Left cardiac atrium (tissue), 4 donors: ENCODE measurements at regions not wholly inside any gene's neighbourhood (a gene's known extent, or its start where the extent isn't known, plus 50 kb on each side); places are given as distances from the start of the nearest gene placed in this dataset.

Source experiments
- ATAC-seq, 2 donors: fragments of 200-7000 bp; cut with Tn5 transposase; one replicate each; pipeline ENCODE4 v1.9.1; 2020; ENCODE audit warnings: mild to moderate bottlenecking in 2 of 2, moderate library complexity in 2 of 2
- DNase-seq: peaks from one replicate; pipeline ENCODE4 v3.0.0-alpha.2; 2020
- intact Hi-C, 2 donors: fragments of 100-400 bp; cut with DNase I; formaldehyde crosslinking; loops; one replicate each; pipeline versions ENCODE4 v1.14.1 to v1.15.1; 2022 to 2023
- donor health status: DM: no; HTN: yes; CAD: no.
- donor health status: DM: no; HTN: yes; CAD: no; lungs with severe emphysema.
- donor health status: DM: yes; HTN: yes; CAD: no.
- donor health status: Dilated cardiomyopathy.

- ATAC-seq, result no peak
- no peak for DNase-seq
- intact Hi-C loops, result no loop called here
Observed at GRCh38 chr2:19548116-19548515, 189.7 kb upstream of the OSR1 start.

DNA sequence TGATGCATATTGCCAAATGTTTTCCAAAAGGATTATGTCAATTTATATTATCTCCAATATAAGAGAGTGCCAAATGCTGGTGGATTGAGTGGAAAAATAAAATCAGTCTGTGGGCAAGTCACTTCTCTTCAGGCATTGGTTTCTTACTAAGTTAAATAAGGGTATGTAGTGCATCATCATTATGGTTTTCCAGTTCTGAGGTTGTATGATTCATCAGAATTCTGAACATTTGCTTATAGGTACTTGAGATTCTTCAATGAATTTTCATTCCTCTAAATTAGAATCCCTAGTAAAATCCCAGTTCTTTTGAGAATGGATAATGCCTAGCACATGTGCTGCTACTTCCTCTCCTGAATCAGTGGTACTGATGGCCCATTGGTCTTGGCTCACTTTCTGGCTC is 188.9 kb upstream of the OSR1 start:
- intact Hi-C loops, result no loop called here

GRCh38 chr2:19545507-19545906 is 187.1 kb upstream of the OSR1 start:
- DNase-seq (no peak), ATAC-seq (no peak)
- intact Hi-C loops, result no loop called here

More for the DNA sequence above, 188.9 kb upstream of the OSR1 start:
- DNase-seq (no peak), ATAC-seq (no peak)

GRCh38 chr2:19543663-19544383 is 185.4 kb upstream of the OSR1 start:
- ATAC-seq (no peak), DNase-seq (no peak)
- intact Hi-C loops, result no loop called here

- intact Hi-C loops, result no loop called here
- DNase-seq (no peak), ATAC-seq (no peak)
Observed at GRCh38 chr2:19542796-19543662, 184.6 kb upstream of the OSR1 start.

- DNase-seq (no peak), ATAC-seq (no peak)
- intact Hi-C loops, result no loop called here
Observed at GRCh38 chr2:19541884-19542283, 183.5 kb upstream of the OSR1 start.

GRCh38 chr2:19540739-19541525 is 182.5 kb upstream of the OSR1 start:
- DNase-seq, result no peak
- no peak for ATAC-seq
- intact Hi-C loops, result no loop called here

GRCh38 chr2:19538411-19538963 is 180.1 kb upstream of the OSR1 start:
- peak; percentile 74 to 97 for ATAC-seq
- intact Hi-C loops, result no loop called here
- peak; percentile 29 for DNase-seq

DNA sequence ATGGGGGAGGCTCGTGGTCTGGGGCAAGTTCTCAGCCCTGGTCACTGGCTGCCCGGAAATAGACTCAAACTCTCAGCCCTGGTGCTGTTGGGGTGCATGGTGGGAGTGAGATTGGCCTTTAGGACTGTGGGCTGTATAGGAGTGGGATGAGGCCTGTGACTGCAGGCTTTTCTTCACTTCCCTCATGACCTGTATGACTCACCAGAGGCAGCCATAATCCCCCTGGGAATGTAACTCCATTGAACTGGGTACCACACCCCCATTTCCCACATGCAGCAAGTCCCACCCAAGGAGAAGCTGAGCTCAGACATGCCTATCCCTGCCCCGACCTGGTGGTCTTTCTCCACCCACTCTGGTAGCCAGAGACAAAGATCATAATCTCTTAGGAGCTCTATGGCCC is 177.7 kb upstream of the OSR1 start:
- intact Hi-C loops, result no loop called here
- ATAC-seq, result no peak
- no peak for DNase-seq

DNA sequence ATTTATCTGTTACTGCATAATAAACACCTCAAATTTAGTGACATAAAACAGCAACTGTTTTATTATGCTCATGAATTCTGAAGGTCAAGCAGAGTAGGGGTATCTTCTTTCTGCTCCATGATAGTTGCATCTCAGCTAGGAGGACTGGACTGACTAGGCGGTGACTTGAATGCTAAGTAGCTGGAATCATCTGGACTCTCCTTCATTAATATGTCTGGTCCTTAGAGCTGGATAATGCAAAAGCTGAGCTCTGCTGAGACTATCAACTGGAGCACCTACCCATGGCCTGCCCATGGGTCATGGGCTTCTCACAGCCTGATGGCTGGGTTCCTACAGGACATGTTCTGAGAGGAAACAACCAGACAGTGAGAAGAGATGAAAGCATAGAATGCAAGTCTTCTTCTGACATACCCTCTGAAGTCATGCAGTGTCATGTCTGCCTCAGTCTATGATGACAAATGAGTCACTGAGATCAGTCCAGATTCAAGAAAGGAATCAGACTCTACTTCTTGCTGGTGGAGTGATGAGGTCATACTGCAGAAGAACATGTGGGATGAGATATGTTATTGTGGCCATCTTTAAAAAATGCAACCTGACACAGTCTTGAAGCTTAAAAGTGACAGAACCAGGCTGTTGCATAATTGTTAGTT is 174.2 kb upstream of the OSR1 start:
- intact Hi-C loops, result no loop called here
- no peak for DNase-seq
- no peak for ATAC-seq

DNA sequence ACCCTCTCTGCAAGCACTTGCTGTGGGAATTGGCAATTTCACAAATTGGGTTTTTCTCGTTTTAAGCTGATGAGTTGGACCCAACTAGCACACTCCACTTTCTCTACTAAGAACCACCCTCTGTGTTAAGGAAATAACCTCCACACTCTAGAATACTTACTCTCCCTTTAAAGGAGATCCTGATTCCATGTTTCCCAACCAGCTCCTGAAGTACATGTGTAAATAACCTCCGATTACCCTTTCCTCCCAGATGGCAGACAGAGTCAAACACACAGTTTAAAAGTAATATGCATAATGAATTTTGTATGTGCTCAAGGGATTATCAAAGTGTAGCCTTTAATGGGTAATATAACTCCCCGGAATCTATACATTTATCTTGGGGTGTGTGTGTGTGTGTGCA is 171.3 kb upstream of the OSR1 start:
- ATAC-seq, result no peak
- intact Hi-C loops, result no loop called here
- DNase-seq, result no peak

- DNase-seq (no peak), ATAC-seq (no peak)
- intact Hi-C loops, result no loop called here
Observed at GRCh38 chr2:19527771-19528170, 169.3 kb upstream of the OSR1 start.

DNA sequence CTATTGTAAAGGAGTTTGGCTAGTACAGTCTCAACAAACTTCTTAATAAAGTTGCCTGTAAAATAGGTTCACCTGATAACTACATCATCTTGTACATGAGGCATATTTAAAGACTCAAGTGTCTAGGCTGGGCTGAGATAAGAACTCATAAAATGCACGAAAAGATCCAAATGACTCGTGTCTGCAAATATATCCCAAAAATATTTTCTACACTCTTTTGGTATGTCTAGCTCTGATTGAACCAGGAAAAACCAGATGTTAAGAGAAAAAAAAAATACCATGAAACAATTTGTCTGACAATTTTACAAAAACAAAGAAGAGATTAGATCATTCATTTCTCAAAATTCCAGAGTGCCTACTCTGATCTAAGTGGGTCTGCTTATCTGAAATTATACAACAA is 166.9 kb upstream of the OSR1 start:
- intact Hi-C loops, result no loop called here
- ATAC-seq (peak in 1 of 2 donors; percentile 42), DNase-seq (no peak)

DNA sequence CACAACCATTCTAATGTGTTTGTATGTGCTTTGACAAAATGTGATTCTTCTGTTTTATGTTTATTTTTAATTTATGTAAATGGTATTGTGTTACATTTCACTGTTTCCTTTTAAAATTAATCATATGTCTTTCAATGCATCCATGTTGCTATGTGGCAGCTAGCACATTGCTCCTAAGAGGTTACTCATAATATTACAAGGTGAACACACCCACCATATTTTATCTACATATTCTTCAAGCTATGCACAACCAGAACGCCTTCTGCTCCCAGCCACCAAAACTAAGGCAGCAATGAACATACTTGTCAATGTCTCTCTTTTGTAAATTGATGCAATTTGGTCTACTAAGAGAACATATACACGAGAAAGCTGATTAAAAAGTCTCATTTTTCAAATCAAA is 160.6 kb upstream of the OSR1 start:
- intact Hi-C loops, result no loop called here
- ATAC-seq, result no peak
- DNase-seq, result no peak

- DNase-seq (no peak), ATAC-seq (no peak)
- intact Hi-C loops, result no loop called here
Observed at GRCh38 chr2:19507137-19507536, 148.7 kb upstream of the OSR1 start.

DNA sequence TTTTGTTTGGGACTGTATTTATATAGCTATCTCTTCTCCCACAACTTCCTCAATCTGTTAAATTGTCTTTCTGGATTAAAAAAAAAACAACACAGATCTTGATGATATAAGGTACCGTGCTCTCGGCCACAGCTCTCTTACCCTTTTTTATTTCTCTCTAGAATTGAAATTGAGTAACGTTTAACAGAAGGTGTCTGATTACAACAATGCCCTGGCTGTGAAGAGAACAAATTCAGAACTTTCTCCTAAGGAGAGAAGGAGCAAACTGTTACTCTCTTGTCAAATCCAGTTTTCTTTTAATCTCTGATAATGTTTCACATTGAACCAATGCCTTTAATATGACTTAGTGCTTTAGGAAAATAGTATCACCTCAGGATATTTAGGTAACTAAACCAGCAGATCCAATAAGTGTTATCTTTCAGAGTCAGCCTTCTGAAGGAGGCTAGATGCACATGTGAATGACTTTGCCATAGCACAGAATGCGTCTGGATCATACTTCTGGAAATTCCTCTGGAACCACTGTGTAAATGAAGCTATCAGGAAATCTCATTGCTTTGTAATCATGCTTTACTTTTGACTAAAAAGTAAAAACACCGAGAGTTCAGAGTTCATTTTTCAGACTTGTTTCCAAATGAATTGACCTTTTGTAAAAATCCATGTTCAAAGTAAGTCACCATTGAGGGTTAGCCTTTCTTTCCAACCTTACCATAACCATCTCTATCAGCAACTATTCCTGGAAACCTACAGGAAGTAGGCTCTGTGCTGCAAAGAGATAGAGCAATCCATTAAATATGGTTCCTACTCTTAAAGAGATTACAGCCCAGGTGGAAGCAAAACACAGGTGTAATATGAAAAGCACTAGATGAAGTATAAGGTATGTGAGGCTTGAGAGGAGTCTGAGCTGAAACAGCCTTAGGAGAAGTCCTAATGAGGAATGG is 147.0 kb upstream of the OSR1 start:
- intact Hi-C loops, result no loop called here
- ATAC-seq (no peak), DNase-seq (no peak)

- intact Hi-C loops, result no loop called here
- no peak for DNase-seq
- no peak for ATAC-seq
Observed at GRCh38 chr2:19504400-19505198, 146.2 kb upstream of the OSR1 start.
